ENCODE measurements at regions not wholly inside any gene's neighbourhood (a gene's known extent, or its start where the extent isn't known, plus 50 kb on each side); places are given as distances from the start of the nearest gene placed in this dataset.

GRCh38 chr1:55289042-55289441, 73.9 kb upstream of the USP24 start:
- peaks cover 5% of the 10 kb centered on the region; the same call in 1 of the 2 replicates for H3K27me3 Mint-ChIP-seq (ENCODE audit: low read depth)
- POLR2A ChIA-PET: no interaction called here
- no peaks in the 10 kb centered on the region for H3K36me3 Mint-ChIP-seq
- CTCF ChIA-PET: interaction anchor here (0.9 to 2.1 kb wide), 4 partner anchors 29 to 145 kb away, joined by 3 to 11 read pairs (median 4); no protein-coding TSS in a partner anchor
- no peaks in the 10 kb centered on the region for H3K9me3 Mint-ChIP-seq
- H3K4me3 Mint-ChIP-seq: no peak overlapping the region
- peak; percentile 59 for ATAC-seq
- H3K27ac Mint-ChIP-seq: no peak overlapping the region
- DNase-seq (ENCODE audit: low spot score): no peak
- TF ChIP-seq TEAD1 (CRISPR knock-in tag; IDR thresholded peaks at IDR 0.05): no peak
- TF ChIP-seq TEAD4 (CRISPR knock-in tag; IDR thresholded peaks at IDR 0.05): no peak
- TF ChIP-seq, protein P1, sequence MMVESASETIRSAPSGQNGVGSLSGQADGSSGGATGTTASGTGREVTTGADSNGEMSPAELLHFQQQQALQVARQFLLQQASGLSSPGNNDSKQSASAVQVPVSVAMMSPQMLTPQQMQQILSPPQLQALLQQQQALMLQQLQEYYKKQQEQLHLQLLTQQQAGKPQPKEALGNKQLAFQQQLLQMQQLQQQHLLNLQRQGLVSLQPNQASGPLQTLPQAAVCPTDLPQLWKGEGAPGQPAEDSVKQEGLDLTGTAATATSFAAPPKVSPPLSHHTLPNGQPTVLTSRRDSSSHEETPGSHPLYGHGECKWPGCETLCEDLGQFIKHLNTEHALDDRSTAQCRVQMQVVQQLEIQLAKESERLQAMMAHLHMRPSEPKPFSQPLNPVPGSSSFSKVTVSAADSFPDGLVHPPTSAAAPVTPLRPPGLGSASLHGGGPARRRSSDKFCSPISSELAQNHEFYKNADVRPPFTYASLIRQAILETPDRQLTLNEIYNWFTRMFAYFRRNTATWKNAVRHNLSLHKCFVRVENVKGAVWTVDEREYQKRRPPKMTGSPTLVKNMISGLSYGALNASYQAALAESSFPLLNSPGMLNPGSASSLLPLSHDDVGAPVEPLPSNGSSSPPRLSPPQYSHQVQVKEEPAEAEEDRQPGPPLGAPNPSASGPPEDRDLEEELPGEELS (CRISPR knock-in tag; IDR thresholded peaks at IDR 0.05): no peak
- TF ChIP-seq PRRX2 (CRISPR knock-in tag; IDR thresholded peaks at IDR 0.05): no peak
- no peak for TF ChIP-seq ERG (CRISPR knock-in tag; IDR thresholded peaks at IDR 0.05)
- peaks cover 8% of the 10 kb centered on the region for H3K4me1 Mint-ChIP-seq

DNA sequence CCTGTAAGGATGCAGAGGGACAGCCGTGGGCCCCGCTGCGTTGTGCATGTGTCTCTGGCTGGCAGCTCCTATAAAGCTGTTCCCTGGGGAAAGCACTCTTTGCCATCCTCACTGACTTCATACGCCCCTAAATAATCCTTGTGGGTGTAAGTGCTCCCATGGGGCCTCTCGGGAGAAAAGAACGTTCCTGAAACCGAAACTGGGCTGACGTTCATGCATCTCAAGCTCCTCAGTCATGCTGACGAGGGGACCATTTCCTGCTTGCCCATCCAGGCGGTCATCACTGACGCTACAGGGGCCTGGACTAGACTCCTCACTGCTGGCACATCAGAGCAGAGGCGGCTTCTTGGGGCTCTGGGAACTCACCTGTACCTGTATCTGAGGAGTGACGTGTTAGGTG, 73.1 kb upstream of the USP24 start:
- no peak overlapping the region for H3K4me3 Mint-ChIP-seq
- POLR2A ChIA-PET: no interaction called here
- no peaks in the 10 kb centered on the region for H3K36me3 Mint-ChIP-seq
- H3K4me1 Mint-ChIP-seq: peaks cover 14% of the 10 kb centered on the region
- no peaks in the 10 kb centered on the region; the same call in 1 of the 2 replicates for H3K27me3 Mint-ChIP-seq (ENCODE audit: low read depth)
- H3K9me3 Mint-ChIP-seq: no peaks in the 10 kb centered on the region
- DNase-seq (ENCODE audit: low spot score) (no peak), ATAC-seq (no peak)
- H3K27ac Mint-ChIP-seq: no peak overlapping the region
- CTCF ChIA-PET: interaction anchor here (0.5 to 2.1 kb wide), 5 partner anchors 29 to 199 kb away, joined by 3 to 11 read pairs (median 3); no protein-coding TSS in a partner anchor
- TF ChIP-seq TP53 (CRISPR knock-in tag; IDR thresholded peaks at IDR 0.05) (no peak), ATF1 (CRISPR knock-in tag; IDR thresholded peaks at IDR 0.05) (no peak), STAT6 (CRISPR knock-in tag; conservative IDR thresholded peaks at IDR 0.05; ENCODE audit: low read depth) (no peak), MXD4 (CRISPR knock-in tag; IDR thresholded peaks at IDR 0.05; ENCODE audit: borderline replicate concordance) (no peak), KAT7 (CRISPR knock-in tag; IDR thresholded peaks at IDR 0.05; ENCODE audit: borderline replicate concordance) (no peak), GRHL2 (CRISPR knock-in tag; IDR thresholded peaks at IDR 0.05; ENCODE audit: insufficient replicate concordance, severe bottlenecking) (no peak), CDX4 (CRISPR knock-in tag; IDR thresholded peaks at IDR 0.05; ENCODE audit: borderline replicate concordance) (no peak), ZNF281 (CRISPR knock-in tag; IDR thresholded peaks at IDR 0.05) (no peak)
- TF ChIP-seq, protein P2, sequence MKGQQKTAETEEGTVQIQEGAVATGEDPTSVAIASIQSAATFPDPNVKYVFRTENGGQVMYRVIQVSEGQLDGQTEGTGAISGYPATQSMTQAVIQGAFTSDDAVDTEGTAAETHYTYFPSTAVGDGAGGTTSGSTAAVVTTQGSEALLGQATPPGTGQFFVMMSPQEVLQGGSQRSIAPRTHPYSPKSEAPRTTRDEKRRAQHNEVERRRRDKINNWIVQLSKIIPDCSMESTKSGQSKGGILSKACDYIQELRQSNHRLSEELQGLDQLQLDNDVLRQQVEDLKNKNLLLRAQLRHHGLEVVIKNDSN (CRISPR knock-in tag; IDR thresholded peaks at IDR 0.05): no peak
- TF ChIP-seq, protein P3, sequence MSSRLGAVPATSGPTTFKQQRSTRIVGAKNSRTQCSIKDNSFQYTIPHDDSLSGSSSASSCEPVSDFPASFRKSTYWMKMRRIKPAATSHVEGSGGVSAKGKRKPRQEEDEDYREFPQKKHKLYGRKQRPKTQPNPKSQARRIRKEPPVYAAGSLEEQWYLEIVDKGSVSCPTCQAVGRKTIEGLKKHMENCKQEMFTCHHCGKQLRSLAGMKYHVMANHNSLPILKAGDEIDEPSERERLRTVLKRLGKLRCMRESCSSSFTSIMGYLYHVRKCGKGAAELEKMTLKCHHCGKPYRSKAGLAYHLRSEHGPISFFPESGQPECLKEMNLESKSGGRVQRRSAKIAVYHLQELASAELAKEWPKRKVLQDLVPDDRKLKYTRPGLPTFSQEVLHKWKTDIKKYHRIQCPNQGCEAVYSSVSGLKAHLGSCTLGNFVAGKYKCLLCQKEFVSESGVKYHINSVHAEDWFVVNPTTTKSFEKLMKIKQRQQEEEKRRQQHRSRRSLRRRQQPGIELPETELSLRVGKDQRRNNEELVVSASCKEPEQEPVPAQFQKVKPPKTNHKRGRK (CRISPR knock-in tag; IDR thresholded peaks at IDR 0.05; ENCODE audit: borderline replicate concordance): no peak
- TF ChIP-seq, protein P4, sequence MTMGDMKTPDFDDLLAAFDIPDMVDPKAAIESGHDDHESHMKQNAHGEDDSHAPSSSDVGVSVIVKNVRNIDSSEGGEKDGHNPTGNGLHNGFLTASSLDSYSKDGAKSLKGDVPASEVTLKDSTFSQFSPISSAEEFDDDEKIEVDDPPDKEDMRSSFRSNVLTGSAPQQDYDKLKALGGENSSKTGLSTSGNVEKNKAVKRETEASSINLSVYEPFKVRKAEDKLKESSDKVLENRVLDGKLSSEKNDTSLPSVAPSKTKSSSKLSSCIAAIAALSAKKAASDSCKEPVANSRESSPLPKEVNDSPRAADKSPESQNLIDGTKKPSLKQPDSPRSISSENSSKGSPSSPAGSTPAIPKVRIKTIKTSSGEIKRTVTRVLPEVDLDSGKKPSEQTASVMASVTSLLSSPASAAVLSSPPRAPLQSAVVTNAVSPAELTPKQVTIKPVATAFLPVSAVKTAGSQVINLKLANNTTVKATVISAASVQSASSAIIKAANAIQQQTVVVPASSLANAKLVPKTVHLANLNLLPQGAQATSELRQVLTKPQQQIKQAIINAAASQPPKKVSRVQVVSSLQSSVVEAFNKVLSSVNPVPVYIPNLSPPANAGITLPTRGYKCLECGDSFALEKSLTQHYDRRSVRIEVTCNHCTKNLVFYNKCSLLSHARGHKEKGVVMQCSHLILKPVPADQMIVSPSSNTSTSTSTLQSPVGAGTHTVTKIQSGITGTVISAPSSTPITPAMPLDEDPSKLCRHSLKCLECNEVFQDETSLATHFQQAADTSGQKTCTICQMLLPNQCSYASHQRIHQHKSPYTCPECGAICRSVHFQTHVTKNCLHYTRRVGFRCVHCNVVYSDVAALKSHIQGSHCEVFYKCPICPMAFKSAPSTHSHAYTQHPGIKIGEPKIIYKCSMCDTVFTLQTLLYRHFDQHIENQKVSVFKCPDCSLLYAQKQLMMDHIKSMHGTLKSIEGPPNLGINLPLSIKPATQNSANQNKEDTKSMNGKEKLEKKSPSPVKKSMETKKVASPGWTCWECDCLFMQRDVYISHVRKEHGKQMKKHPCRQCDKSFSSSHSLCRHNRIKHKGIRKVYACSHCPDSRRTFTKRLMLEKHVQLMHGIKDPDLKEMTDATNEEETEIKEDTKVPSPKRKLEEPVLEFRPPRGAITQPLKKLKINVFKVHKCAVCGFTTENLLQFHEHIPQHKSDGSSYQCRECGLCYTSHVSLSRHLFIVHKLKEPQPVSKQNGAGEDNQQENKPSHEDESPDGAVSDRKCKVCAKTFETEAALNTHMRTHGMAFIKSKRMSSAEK (CRISPR knock-in tag; IDR thresholded peaks at IDR 0.05; ENCODE audit: borderline replicate concordance): no peak
